Occipital lobe (tissue), 1 donor: ENCODE measurements at regions not wholly inside any gene's neighbourhood (a gene's known extent, or its start where the extent isn't known, plus 50 kb on each side); places are given as distances from the start of the nearest gene placed in this dataset.
"Not testable (repeated sequence)": the region's sequence is repeated elsewhere in the genome, so short reads cannot be mapped to it uniquely, and the experiment has no call there.

ENCODE experiments used
- DNase-seq: peaks from one replicate; lab custom pipeline; 2025; lab: John Stamatoyannopoulos, UW

- not testable (repeated sequence) for DNase-seq
Measured at GRCh38 chr9:42656789-42657188, 473.3 kb downstream of the SPATA31A6 start.

DNA sequence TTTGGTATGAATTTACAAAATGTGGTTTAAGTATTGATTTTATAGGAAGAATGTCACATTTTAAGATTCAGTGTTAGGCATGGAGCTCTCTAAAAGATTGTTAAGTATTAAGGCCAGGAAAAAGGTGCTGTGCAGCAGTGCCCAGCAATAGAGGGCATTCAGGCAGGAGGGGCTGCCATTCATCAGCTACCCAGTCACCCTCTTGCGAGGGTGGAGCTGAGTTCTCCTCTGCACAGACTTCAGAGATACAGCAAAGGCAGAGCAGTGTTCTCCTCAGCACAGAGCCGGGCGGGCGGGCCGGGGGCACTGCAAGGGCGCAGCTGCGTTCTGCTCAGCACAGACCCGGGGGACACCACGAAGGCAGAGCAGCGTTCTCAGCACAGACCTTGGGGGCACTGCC is 474.0 kb downstream of the SPATA31A6 start:
- DNase-seq = not testable (repeated sequence)

GRCh38 chr9:42697146-42697545 is 513.7 kb downstream of the SPATA31A6 start:
- DNase-seq = not testable (repeated sequence)

DNA sequence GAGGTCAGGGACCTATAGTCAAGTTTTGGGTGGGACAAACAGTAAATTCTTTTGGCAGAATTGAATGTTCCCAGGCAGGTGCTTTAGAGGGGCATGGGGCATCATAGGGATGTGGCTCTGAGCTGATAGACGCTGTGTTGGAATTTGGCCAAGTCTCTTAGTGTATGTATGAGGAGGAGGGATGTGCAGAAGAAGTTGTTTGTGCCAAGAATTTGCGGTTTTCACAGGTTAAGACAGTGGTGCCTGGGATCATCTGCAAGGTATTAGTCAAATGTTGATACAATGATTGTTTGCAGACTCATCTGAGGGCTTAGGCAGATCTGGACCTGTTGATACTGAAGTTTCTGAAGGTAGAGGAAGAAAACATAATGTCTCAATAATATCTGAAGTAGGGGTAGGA is 519.4 kb downstream of the SPATA31A6 start:
- DNase-seq = not testable (repeated sequence)

- DNase-seq = not testable (repeated sequence)
Measured at GRCh38 chr9:42724841-42725835, 541.7 kb downstream of the SPATA31A6 start.

- peak; percentile 64 for DNase-seq
Measured at GRCh38 chr9:42743030-42743814, 559.8 kb downstream of the SPATA31A6 start.

GRCh38 chr9:42757251-42757650 is 573.8 kb downstream of the SPATA31A6 start:
- not testable (repeated sequence) for DNase-seq

DNA sequence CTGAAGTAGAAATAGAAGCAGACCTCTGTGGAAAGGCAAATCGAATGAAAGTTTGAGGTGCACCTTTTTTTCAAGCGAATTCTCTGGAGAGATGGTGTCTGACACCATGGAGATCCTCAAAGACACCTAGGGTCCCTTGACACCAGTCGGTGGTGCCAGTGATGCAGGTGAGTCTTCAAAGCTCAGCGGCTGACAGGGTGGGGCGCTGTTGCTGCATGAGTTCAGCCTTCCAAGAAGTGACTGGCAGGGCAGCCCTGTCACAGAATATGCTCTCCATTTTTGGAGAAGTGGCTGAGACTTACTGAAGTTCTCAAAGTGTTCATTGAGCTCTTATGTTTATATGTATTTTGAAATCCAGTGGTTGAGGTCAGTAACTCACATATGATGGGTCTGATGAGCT is 575.9 kb downstream of the SPATA31A6 start:
- DNase-seq = not testable (repeated sequence)

DNA sequence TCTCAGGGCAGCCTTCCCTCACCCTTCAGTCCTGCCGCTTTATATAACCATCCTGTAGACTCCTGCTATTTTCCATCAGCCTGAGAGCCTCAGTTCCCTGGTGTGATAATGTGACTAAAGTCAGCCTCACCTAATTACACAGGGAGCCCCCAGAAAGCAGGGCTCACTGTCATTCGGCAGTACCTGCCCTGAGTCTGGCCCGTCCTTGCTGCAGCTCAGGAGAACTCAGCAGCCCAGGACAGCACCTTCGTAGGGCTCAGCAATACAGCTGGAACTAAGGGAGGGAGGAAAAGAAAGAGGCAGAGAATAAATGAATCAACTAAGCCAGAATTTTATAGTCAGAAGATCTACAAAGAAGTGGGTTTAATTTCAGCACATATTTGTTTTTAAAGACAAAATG is 598.7 kb downstream of the SPATA31A6 start:
- DNase-seq = not testable (repeated sequence)

GRCh38 chr9:42792725-42793124 is 609.3 kb downstream of the SPATA31A6 start:
- DNase-seq = not testable (repeated sequence)

GRCh38 chr9:42798571-42798970 is 615.1 kb downstream of the SPATA31A6 start:
- not testable (repeated sequence) for DNase-seq

GRCh38 chr9:42802716-42803115 is 619.3 kb downstream of the SPATA31A6 start:
- DNase-seq = not testable (repeated sequence)

GRCh38 chr9:42806674-42807073 is 623.2 kb downstream of the SPATA31A6 start:
- DNase-seq = not testable (repeated sequence)

DNA sequence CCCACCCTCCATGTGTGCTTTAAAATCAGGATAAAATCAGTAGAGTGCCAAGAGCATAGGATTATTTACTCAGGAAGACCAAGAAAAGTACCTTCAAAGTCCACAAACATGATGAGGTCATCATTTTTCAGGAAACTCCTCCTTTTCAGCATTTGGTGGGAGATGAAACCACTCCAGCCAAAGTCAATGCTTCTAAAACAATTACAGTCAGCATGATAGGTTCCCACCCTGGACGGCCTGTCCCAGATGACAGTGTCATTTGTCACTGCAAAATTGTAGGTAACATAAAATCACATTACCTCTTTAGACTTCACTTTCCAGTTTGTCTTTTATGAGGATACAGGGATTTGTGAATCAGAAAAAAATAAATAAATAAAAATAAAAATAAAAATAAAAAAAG is 638.0 kb downstream of the SPATA31A6 start:
- DNase-seq = not testable (repeated sequence)

DNA sequence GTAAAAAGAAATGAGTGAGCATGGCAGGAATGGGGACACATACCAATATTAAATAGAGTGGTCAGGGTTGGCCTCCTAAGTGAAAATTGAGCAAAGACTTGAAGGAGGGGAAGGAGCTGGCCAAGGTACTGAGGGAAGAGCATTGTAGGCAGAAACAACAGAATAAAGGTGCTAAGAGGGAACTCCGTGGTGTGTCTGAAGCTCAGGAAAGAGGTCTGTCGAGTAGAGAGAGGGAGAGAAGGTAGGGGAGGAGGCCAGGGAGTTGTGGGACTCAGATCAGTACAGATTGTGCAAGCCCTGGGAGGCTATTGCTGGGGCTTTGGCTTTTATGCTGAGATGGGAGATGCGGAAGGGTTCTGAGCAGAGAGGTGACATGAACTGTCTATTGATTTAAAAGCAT is 664.7 kb downstream of the SPATA31A6 start:
- not testable (repeated sequence) for DNase-seq

GRCh38 chr9:42850896-42851693 is 667.6 kb downstream of the SPATA31A6 start:
- DNase-seq = not testable (repeated sequence)

DNA sequence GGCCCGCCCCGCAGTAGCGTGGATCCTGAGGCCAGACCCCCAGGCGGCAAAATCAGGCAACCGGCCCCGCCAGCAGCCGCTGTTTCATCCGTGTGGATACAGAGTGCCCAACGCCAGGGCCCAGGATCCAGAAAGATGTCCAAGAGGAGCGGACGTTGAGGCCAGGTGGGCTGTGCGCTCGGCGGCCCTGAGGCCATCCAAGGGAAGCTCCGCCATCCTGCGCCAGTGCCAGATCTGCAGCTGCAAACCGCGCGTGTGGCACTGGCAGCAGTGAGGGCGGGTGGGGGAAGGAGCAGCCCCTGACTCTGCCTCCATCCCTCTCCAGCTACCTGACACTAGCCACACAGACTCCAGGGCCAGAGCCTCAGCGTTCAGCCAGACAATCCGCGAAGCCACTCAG is 668.2 kb downstream of the SPATA31A6 start:
- not testable (repeated sequence) for DNase-seq

DNA sequence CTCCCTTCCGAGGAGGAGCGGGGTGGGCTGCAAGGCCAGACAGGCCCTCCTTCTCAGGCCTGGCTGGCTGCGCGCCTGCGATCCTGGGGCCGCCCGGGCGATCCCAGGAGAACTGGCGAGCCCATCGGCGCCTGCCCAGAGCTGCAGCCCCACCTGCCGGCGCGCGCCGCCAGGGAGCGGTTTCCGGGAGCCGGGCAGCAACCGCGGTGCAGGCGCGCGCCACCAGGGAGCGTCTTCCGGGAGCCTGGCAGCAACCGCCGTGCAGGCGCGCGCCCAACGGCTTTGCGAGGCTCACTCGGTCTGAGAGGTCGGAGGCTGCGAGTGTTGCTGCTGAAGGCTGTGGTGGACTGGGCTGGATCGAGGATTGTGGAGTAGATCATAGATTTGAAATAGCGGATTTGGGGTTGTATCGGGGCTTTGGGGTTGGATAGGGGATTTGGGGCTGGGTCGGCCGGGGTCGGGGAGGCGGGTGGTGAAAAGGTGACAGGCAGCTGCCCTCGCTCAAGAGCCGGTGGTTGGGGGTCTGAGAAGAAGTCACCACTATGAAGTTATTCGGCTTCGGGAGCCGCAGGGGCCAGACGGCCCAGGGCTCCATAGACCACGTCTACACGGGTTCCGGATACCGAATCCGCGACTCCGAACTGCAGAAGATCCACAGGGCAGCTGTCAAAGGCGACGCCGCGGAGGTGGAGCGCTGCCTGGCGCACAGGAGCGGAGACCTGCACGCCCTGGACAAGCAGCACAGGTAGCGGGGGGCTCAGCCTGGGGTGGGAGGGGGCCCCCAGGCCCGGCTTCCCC is 668.9 kb downstream of the SPATA31A6 start:
- peak; percentile 15 for DNase-seq

GRCh38 chr9:42860133-42860532 is 676.7 kb downstream of the SPATA31A6 start:
- DNase-seq = not testable (repeated sequence)

DNA sequence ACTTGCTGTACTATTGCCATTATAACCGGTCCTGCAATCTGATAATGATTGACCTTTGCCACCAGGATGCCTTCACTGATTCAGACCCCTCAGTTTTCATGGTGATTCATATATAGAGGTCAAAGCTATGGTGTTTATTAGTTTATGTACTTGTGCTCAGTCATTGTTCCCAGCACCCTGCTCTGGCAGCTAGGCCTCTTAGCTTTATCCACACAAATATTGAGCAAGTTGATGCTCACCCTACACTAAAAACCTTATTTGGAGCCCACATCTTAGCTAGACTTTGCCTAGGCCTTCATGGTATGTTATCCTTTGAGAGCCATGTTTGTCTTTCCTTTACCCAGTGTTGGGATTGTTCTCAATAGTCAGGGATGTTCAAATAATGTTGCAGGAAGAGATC is 679.0 kb downstream of the SPATA31A6 start:
- DNase-seq = not testable (repeated sequence)
